Endothelial cell of hepatic sinusoid (primary cell): ENCODE measurements at regions not wholly inside any gene's neighbourhood (a gene's known extent, or its start where the extent isn't known, plus 50 kb on each side); places are given as distances from the start of the nearest gene placed in this dataset.

ENCODE experiments used
- in situ Hi-C: cut with HindIII; loops from 2 replicates; pipeline ENCODE4 v1.10.0; 2017; ENCODE audit warnings: low sequenced_read_pairs

- in situ Hi-C loops, result no loop called here
These were observed 397.8 kb downstream of the KIF16B start for GRCh38 chr20:16175322-16175961.

- in situ Hi-C loops, result no loop called here
These were observed 398.9 kb downstream of the KIF16B start for GRCh38 chr20:16174311-16174710.

GRCh38 chr20:16173044-16173443, 400.2 kb downstream of the KIF16B start:
- in situ Hi-C loops, result no loop called here

GRCh38 chr20:16171180-16171579, 402.1 kb downstream of the KIF16B start:
- in situ Hi-C loops, result no loop called here

GRCh38 chr20:16170406-16170971, 402.8 kb downstream of the KIF16B start:
- in situ Hi-C loops, result no loop called here

- in situ Hi-C loops, result no loop called here
These were observed 405.7 kb downstream of the KIF16B start for GRCh38 chr20:16167423-16168130.

GRCh38 chr20:16166737-16167136, 406.5 kb downstream of the KIF16B start:
- in situ Hi-C loops, result no loop called here

GRCh38 chr20:16158976-16159286, 414.3 kb downstream of the KIF16B start:
- in situ Hi-C loops, result no loop called here

- in situ Hi-C loops, result no loop called here
These were observed 414.9 kb downstream of the KIF16B start for GRCh38 chr20:16158090-16158975.

- in situ Hi-C loops, result no loop called here
These were observed 425.3 kb downstream of the KIF16B start for GRCh38 chr20:16147916-16148315.

- in situ Hi-C loops, result no loop called here
These were observed 426.0 kb downstream of the KIF16B start for GRCh38 chr20:16147216-16147615.

GRCh38 chr20:16145919-16146318, 427.3 kb downstream of the KIF16B start:
- in situ Hi-C loops, result no loop called here

GRCh38 chr20:16143596-16143995, 429.7 kb downstream of the KIF16B start:
- in situ Hi-C loops, result no loop called here

- in situ Hi-C loops, result no loop called here
These were observed 437.6 kb downstream of the KIF16B start for GRCh38 chr20:16135630-16136029.

- in situ Hi-C loops, result no loop called here
These were observed 441.0 kb downstream of the KIF16B start for GRCh38 chr20:16132036-16132798.

GRCh38 chr20:16129411-16129810, 443.8 kb downstream of the KIF16B start:
- in situ Hi-C loops, result no loop called here

GRCh38 chr20:16128538-16129106, 444.6 kb downstream of the KIF16B start:
- in situ Hi-C loops, result no loop called here

GRCh38 chr20:16125816-16126215, 447.4 kb downstream of the KIF16B start:
- in situ Hi-C loops, result no loop called here

GRCh38 chr20:16124911-16125776, 448.1 kb downstream of the KIF16B start:
- in situ Hi-C loops, result no loop called here
